ENCODE measurements at regions not wholly inside any gene's neighbourhood (a gene's known extent, or its start where the extent isn't known, plus 50 kb on each side); places are given as distances from the start of the nearest gene placed in this dataset.

- TF ChIP-seq CTCF (IDR thresholded peaks at IDR 0.05) (no peak), POLR2A (IDR thresholded peaks at IDR 0.05) (no peak)
Measured at GRCh38 chr7:91811236-91811635, 69.3 kb downstream of the MTERF1 start.
